IMR-90 (cell line): ENCODE measurements at regions not wholly inside any gene's neighbourhood (a gene's known extent, or its start where the extent isn't known, plus 50 kb on each side); places are given as distances from the start of the nearest gene placed in this dataset.

Experiments
- ATAC-seq: fragments of 200-7000 bp; cut with Tn5 transposase; 2 replicates; pipeline ENCODE4 v1.9.1; 2020; ENCODE audit warnings: low read depth, mild to moderate bottlenecking, moderate library complexity
- BruUV-seq: library from RNA; stranded (reverse); fragments of 400-500 nt; replicated peaks from 2 replicates; lab custom pipeline; 2021; lab: Mats Ljungman, UMichigan
- CTCF ChIA-PET: fragments of 300-600 bp; formaldehyde crosslinking; extraction: SDS; loops from one replicate; lab custom pipeline; 2021; ENCODE audit warnings: antibody characterized with exemption; lab: Yijun Ruan, JAX
- POLR2A ChIA-PET: fragments of 300-600 bp; sonication (Branson Sonifier 250); formaldehyde crosslinking; loops from one replicate; lab custom pipeline; 2022; ENCODE audit warnings: antibody characterized with exemption; ENCODE audit not compliant: unreplicated experiment; lab: Charles Lee
- DNase-seq: peaks from one replicate; pipeline ENCODE4 v3.0.0; 2013
- H2AFZ ChIP-seq: replicated peaks from 2 replicates; pipeline ENCODE3; 2013; ENCODE audit warnings: low read length, mild to moderate bottlenecking; ENCODE audit not compliant: poor library complexity
- H2AK5ac ChIP-seq: 2 replicates; pipeline ENCODE4 v1.6.1; 2013; ENCODE audit warnings: low read depth, low read length, inconsistent platforms
- H2AK9ac ChIP-seq: replicated peaks from 2 replicates; pipeline ENCODE3; 2013; ENCODE audit warnings: mild to moderate bottlenecking, low read depth, low read length, moderate library complexity; ENCODE audit not compliant: poor library complexity
- H2BK120ac ChIP-seq: 2 replicates; pipeline ENCODE4 v1.6.1; 2013; ENCODE audit warnings: low read depth, low read length, inconsistent platforms
- H2BK15ac ChIP-seq: 3 replicates; pipeline ENCODE4 v1.6.1; 2013; ENCODE audit warnings: low read depth, low read length, inconsistent platforms
- H2BK20ac ChIP-seq: 2 replicates; pipeline ENCODE4 v1.6.1; 2013; ENCODE audit warnings: low read depth, mild to moderate bottlenecking, inconsistent platforms, low read length, moderate library complexity
- H2BK5ac ChIP-seq: 2 replicates; pipeline ENCODE4 v1.6.1; 2013; ENCODE audit warnings: mild to moderate bottlenecking, low read depth, low read length, inconsistent platforms; ENCODE audit not compliant: poor library complexity, severe bottlenecking
- H3K14ac ChIP-seq: replicated peaks from 2 replicates; pipeline ENCODE4 v1.6.1; 2013; ENCODE audit warnings: low read depth, low read length, inconsistent platforms
- H3K18ac ChIP-seq: 2 replicates; pipeline ENCODE4 v1.6.1; 2013; ENCODE audit warnings: low read depth, low read length, control low read depth
- H3K23ac ChIP-seq: 2 replicates; pipeline ENCODE4 v1.6.1; 2013; ENCODE audit warnings: low read depth, low read length, inconsistent platforms
- H3K27ac ChIP-seq: 2 replicates; pipeline ENCODE4 v1.5.1; 2013; ENCODE audit warnings: mild to moderate bottlenecking, control low read depth, low read length; ENCODE audit not compliant: insufficient read depth
- H3K27me3 ChIP-seq: 2 replicates; pipeline ENCODE4 v1.6.1; 2013; ENCODE audit warnings: low read length; ENCODE audit not compliant: control insufficient read depth, insufficient read depth
- H3K36me3 ChIP-seq: 2 replicates; pipeline ENCODE4 v1.6.1; 2013; ENCODE audit warnings: low read length, mixed read lengths; ENCODE audit not compliant: control insufficient read depth, insufficient read depth
- H3K4ac ChIP-seq: 2 replicates; pipeline ENCODE4 v1.6.1; 2013; ENCODE audit warnings: low read depth, low read length, inconsistent platforms
- H3K4me1 ChIP-seq: 2 replicates; pipeline ENCODE4 v1.6.1; 2013; ENCODE audit warnings: low read length, mixed read lengths; ENCODE audit not compliant: control insufficient read depth, insufficient read depth
- H3K4me2 ChIP-seq: 2 replicates; pipeline ENCODE4 v1.6.1; 2013; ENCODE audit warnings: low read depth, mild to moderate bottlenecking, control low read depth, low read length, moderate library complexity
- H3K4me3 ChIP-seq: 2 replicates; pipeline ENCODE4 v1.5.1; 2013; ENCODE audit warnings: low read depth, mild to moderate bottlenecking, control low read depth, low read length, moderate library complexity; ENCODE audit not compliant: insufficient read depth
- H3K56ac ChIP-seq: 2 replicates; pipeline ENCODE4 v1.6.1; 2013; ENCODE audit warnings: low read length, inconsistent platforms; ENCODE audit not compliant: insufficient read depth; ENCODE audit errors: extremely low read depth
- H3K79me1 ChIP-seq, 2 experiments: 2 replicates each; pipeline ENCODE4 v1.6.1; 2013; ENCODE audit warnings: low read length in 2 of 2, inconsistent platforms in 1 of 2, low read depth in 1 of 2
- H3K9ac ChIP-seq: 2 replicates; pipeline ENCODE4 v1.6.1; 2013; ENCODE audit warnings: low read depth, low read length, control low read depth
- H3K9me1 ChIP-seq: 2 replicates; pipeline ENCODE4 v1.6.1; 2013; ENCODE audit warnings: low read length, inconsistent platforms; ENCODE audit not compliant: insufficient read depth
- H3K9me3 ChIP-seq: 2 replicates; pipeline ENCODE4 v1.6.1; 2013; ENCODE audit warnings: low read length; ENCODE audit not compliant: control insufficient read depth, insufficient read depth
- H4K20me1 ChIP-seq: 2 replicates; pipeline ENCODE4 v1.6.1; 2013; ENCODE audit warnings: low read length, inconsistent platforms; ENCODE audit not compliant: insufficient read depth
- H4K5ac ChIP-seq: 2 replicates; pipeline ENCODE4 v1.6.1; 2013; ENCODE audit warnings: mild to moderate bottlenecking, low read depth, low read length, control low read depth
- H4K8ac ChIP-seq, 2 experiments: 2 replicates each; pipeline ENCODE4 v1.6.1; 2013; ENCODE audit warnings: low read depth in 2 of 2, low read length in 2 of 2, control low read depth in 1 of 2, inconsistent platforms in 1 of 2
- H4K91ac ChIP-seq: 2 replicates; pipeline ENCODE4 v1.6.1; 2013; ENCODE audit warnings: low read depth, low read length, inconsistent platforms; ENCODE audit not compliant: insufficient read depth
- BHLHE40 ChIP-seq: fragments of 150-350 bp; IDR thresholded peaks from 2 replicates; pipeline ENCODE4 v1.6.1; 2016; ENCODE audit warnings: mild to moderate bottlenecking, low read depth, low read length
- CEBPB ChIP-seq: IDR thresholded peaks from 2 replicates; pipeline ENCODE4 v1.6.1; 2012; ENCODE audit warnings: low read depth, low read length, improper control_type of control experiment
- CHD1 ChIP-seq: IDR thresholded peaks from 2 replicates; pipeline ENCODE4 v1.6.1; 2012; ENCODE audit warnings: low read depth, low read length, improper control_type of control experiment
- CTCF ChIP-seq: conservative IDR thresholded peaks from 2 replicates; pipeline ENCODE4 v1.5.1; 2012; ENCODE audit warnings: mild to moderate bottlenecking, low read depth, low read length, improper control_type of control experiment
- ELK1 ChIP-seq: fragments of 150-350 bp; IDR thresholded peaks from 2 replicates; pipeline ENCODE4 v1.6.1; 2016; ENCODE audit warnings: low read depth, mild to moderate bottlenecking, low read length, moderate library complexity, borderline replicate concordance
- FOS ChIP-seq: fragments of 150-350 bp; IDR thresholded peaks from 2 replicates; pipeline ENCODE4 v1.6.1; 2016; ENCODE audit warnings: low read depth, low read length
- MAFK ChIP-seq: IDR thresholded peaks from 2 replicates; pipeline ENCODE4 v1.6.1; 2012; ENCODE audit warnings: low read depth, low read length, improper control_type of control experiment
- MAZ ChIP-seq: IDR thresholded peaks from 2 replicates; pipeline ENCODE4 v1.6.1; 2012; ENCODE audit warnings: low read depth, mild to moderate bottlenecking, low read length, improper control_type of control experiment, moderate library complexity, borderline replicate concordance
- MXI1 ChIP-seq: IDR thresholded peaks from 2 replicates; pipeline ENCODE4 v1.6.1; 2012; ENCODE audit warnings: low read depth, mild to moderate bottlenecking, low read length, moderate library complexity, borderline replicate concordance
- NFE2L2 ChIP-seq: fragments of 150-350 bp; IDR thresholded peaks from 2 replicates; pipeline ENCODE4 v1.6.1; 2016; ENCODE audit warnings: low read depth, mild to moderate bottlenecking, low read length
- POLR2A ChIP-seq: IDR thresholded peaks from 2 replicates; pipeline ENCODE4 v1.6.1; 2012; ENCODE audit warnings: mild to moderate bottlenecking, low read depth, low read length
- RAD21 ChIP-seq: IDR thresholded peaks from 2 replicates; pipeline ENCODE4 v1.6.1; 2012; ENCODE audit warnings: low read length, improper control_type of control experiment
- RCOR1 ChIP-seq: IDR thresholded peaks from 2 replicates; pipeline ENCODE4 v1.6.1; 2012; ENCODE audit warnings: mild to moderate bottlenecking, low read length, improper control_type of control experiment; ENCODE audit not compliant: insufficient replicate concordance
- RFX5 ChIP-seq: IDR thresholded peaks from 2 replicates; pipeline ENCODE4 v1.8.0; 2012; ENCODE audit warnings: low read depth, mild to moderate bottlenecking, low read length, moderate library complexity
- SMC3 ChIP-seq: fragments of 150-350 bp; IDR thresholded peaks from 2 replicates; pipeline ENCODE4 v1.6.1; 2016; ENCODE audit warnings: low read depth, mild to moderate bottlenecking, antibody characterized with exemption, low read length, moderate library complexity
- USF2 ChIP-seq: fragments of 150-350 bp; IDR thresholded peaks from 2 replicates; pipeline ENCODE4 v1.6.1; 2017; ENCODE audit warnings: mild to moderate bottlenecking, antibody characterized with exemption, low read length, low read depth
- WGBS, 2 experiments: methylation state at CpG; one replicate each; pipeline versions ENCODE4 v1.1.5 to v1.1.7; 2013; ENCODE audit warnings: missing lambda C conversion rate in 2 of 2; ENCODE audit not compliant: insufficient read length in 1 of 2; ENCODE audit errors: extremely low coverage in 2 of 2; 5-methylcytosine and 5-hydroxymethylcytosine counted together
- dilution Hi-C: fragments of 300-500 bp; cut with HindIII; formaldehyde crosslinking; loops from one replicate; pipeline ENCODE4 v1.14.3; 2018; ENCODE audit warnings: low sequenced_read_pairs; ENCODE audit not compliant: unreplicated experiment
- in situ Hi-C: fragments of 300-500 bp; cut with MboI; formaldehyde crosslinking; loops from 3 replicates; pipeline ENCODE4 v1.14.3; 2019; ENCODE audit warnings: low sequenced_read_pairs, inconsistent platforms, mixed read lengths
- intact Hi-C: fragments of 100-400 bp; cut with micrococcal nuclease; formaldehyde crosslinking; loops from 2 replicates; pipeline ENCODE4 v1.10.0; 2022

GRCh38 chr2:17030047-17030446 lies 364.4 kb upstream of the CYRIA start:
- in situ Hi-C loops: no loop called here
- H3K56ac ChIP-seq: no peak overlapping the region
- TF ChIP-seq USF2 (no peak), RAD21 (no peak), MXI1 (no peak), CTCF (no peak), MAZ (no peak), BHLHE40 (no peak), RFX5 (no peak), FOS (no peak), MAFK (no peak), RCOR1 (no peak), CHD1 (no peak), ELK1 (no peak), SMC3 (no peak), CEBPB (no peak), POLR2A (no peak), NFE2L2 (no peak)
- intact Hi-C loops: no loop called here
- no peak overlapping the region for H4K5ac ChIP-seq
- no TSS peak for BruUV-seq
- H3K9ac ChIP-seq: no peak overlapping the region
- ChIA-PET POLR2A (no interaction called here), CTCF (no interaction called here)
- no peak overlapping the region for H3K4me2 ChIP-seq
- H2AK9ac ChIP-seq: no peak overlapping the region
- H2BK120ac ChIP-seq: no peak overlapping the region
- no peak overlapping the region for H3K4me3 ChIP-seq
- dilution Hi-C loops: no loop called here
- H4K20me1 ChIP-seq: no peaks in the 10 kb centered on the region
- no peak overlapping the region for H3K4ac ChIP-seq
- no peak overlapping the region for H3K18ac ChIP-seq
- no peak overlapping the region for H3K23ac ChIP-seq
- H3K27ac ChIP-seq: no peak overlapping the region
- no peak overlapping the region for H3K14ac ChIP-seq
- no peaks in the 10 kb centered on the region for H3K27me3 ChIP-seq
- WGBS, 2 experiments: no CpG with 5 or more reads among the region's 2 CpGs
- no peak overlapping the region for H2AK5ac ChIP-seq
- H2AFZ ChIP-seq: no peak overlapping the region
- DNase-seq (no peak), ATAC-seq (no peak)
- H4K8ac ChIP-seq: no peak overlapping the region
- H3K9me3 ChIP-seq: no peaks in the 10 kb centered on the region
- no peaks in the 10 kb centered on the region for H3K79me1 ChIP-seq
- H4K91ac ChIP-seq: no peak overlapping the region
- H3K9me1 ChIP-seq: no peaks in the 10 kb centered on the region
- no peak overlapping the region for H2BK15ac ChIP-seq
- H2BK20ac ChIP-seq: no peak overlapping the region
- no peak overlapping the region for H2BK5ac ChIP-seq
- no peaks in the 10 kb centered on the region for H3K4me1 ChIP-seq
- no peaks in the 10 kb centered on the region for H3K36me3 ChIP-seq
